Neural cell (in vitro differentiated cells): ENCODE measurements at regions not wholly inside any gene's neighbourhood (a gene's known extent, or its start where the extent isn't known, plus 50 kb on each side); places are given as distances from the start of the nearest gene placed in this dataset.

Experiments used
- EZH2 ChIP-seq: fragments of 200-600, 300-800 bp; shearing (Covaris generic), sonication (generic); IDR thresholded peaks from 2 replicates; pipeline ENCODE4 v1.6.1; 2014; ENCODE audit warnings: antibody characterized with exemption, low read length, borderline replicate concordance, mild to moderate bottlenecking; ENCODE audit not compliant: insufficient read depth, poor library complexity, severe bottlenecking
- POLR2AphosphoS5 ChIP-seq: IDR thresholded peaks from 2 replicates; pipeline ENCODE4 v1.6.1; 2012
- TAF1 ChIP-seq: IDR thresholded peaks from 2 replicates; pipeline ENCODE4 v1.6.1; 2012; ENCODE audit warnings: low read depth
- TF ChIP-seq, protein P1 (sequence below): fragments of 450-650 bp; IDR thresholded peaks from 2 replicates; pipeline ENCODE4 v1.5.1; 2014; ENCODE audit warnings: antibody characterized with exemption, mild to moderate bottlenecking, moderate library complexity; ENCODE audit not compliant: poor library complexity, severe bottlenecking
- TF ChIP-seq, protein P2 (sequence below): IDR thresholded peaks from 2 replicates; pipeline ENCODE4 v1.6.1; 2012; ENCODE audit warnings: borderline replicate concordance

DNA sequence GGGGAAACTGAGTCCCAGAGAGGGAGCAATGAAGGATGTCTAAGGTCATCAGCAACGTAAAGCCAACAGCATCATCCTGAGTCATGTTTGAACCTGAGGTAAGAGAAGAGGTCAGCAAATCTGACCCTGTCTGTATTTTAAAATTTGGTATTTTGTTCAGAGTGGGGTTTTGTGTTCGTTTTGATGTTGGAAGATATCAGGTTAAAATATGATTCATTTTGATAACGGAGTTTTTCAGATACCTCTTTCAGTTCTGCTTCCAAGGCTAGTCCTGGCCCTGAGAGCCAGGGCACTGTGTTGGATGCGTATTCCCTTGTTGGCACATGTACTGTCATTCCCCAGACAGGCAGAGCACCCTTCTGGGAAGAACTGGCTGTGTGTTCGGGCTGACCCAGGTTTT lies 291.0 kb downstream of the NSG2 start:
- TF ChIP-seq, protein P1, sequence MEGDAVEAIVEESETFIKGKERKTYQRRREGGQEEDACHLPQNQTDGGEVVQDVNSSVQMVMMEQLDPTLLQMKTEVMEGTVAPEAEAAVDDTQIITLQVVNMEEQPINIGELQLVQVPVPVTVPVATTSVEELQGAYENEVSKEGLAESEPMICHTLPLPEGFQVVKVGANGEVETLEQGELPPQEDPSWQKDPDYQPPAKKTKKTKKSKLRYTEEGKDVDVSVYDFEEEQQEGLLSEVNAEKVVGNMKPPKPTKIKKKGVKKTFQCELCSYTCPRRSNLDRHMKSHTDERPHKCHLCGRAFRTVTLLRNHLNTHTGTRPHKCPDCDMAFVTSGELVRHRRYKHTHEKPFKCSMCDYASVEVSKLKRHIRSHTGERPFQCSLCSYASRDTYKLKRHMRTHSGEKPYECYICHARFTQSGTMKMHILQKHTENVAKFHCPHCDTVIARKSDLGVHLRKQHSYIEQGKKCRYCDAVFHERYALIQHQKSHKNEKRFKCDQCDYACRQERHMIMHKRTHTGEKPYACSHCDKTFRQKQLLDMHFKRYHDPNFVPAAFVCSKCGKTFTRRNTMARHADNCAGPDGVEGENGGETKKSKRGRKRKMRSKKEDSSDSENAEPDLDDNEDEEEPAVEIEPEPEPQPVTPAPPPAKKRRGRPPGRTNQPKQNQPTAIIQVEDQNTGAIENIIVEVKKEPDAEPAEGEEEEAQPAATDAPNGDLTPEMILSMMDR = no peak
- TF ChIP-seq, protein P2, sequence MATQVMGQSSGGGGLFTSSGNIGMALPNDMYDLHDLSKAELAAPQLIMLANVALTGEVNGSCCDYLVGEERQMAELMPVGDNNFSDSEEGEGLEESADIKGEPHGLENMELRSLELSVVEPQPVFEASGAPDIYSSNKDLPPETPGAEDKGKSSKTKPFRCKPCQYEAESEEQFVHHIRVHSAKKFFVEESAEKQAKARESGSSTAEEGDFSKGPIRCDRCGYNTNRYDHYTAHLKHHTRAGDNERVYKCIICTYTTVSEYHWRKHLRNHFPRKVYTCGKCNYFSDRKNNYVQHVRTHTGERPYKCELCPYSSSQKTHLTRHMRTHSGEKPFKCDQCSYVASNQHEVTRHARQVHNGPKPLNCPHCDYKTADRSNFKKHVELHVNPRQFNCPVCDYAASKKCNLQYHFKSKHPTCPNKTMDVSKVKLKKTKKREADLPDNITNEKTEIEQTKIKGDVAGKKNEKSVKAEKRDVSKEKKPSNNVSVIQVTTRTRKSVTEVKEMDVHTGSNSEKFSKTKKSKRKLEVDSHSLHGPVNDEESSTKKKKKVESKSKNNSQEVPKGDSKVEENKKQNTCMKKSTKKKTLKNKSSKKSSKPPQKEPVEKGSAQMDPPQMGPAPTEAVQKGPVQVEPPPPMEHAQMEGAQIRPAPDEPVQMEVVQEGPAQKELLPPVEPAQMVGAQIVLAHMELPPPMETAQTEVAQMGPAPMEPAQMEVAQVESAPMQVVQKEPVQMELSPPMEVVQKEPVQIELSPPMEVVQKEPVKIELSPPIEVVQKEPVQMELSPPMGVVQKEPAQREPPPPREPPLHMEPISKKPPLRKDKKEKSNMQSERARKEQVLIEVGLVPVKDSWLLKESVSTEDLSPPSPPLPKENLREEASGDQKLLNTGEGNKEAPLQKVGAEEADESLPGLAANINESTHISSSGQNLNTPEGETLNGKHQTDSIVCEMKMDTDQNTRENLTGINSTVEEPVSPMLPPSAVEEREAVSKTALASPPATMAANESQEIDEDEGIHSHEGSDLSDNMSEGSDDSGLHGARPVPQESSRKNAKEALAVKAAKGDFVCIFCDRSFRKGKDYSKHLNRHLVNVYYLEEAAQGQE = no peak
- no peak for TF ChIP-seq EZH2
- no peak for TF ChIP-seq TAF1
- no peak for TF ChIP-seq POLR2AphosphoS5
